Ovary (tissue), 7 donors: ENCODE measurements at regions not wholly inside any gene's neighbourhood (a gene's known extent, or its start where the extent isn't known, plus 50 kb on each side); places are given as distances from the start of the nearest gene placed in this dataset.
"Not testable (repeated sequence)": the region's sequence is repeated elsewhere in the genome, so short reads cannot be mapped to it uniquely, and the experiment has no call there.

Experiments
- DNase-seq, 5 donors: peaks; one replicate each; pipeline ENCODE4 v3.0.0-alpha.2; 2019 to 2020
- H3K27ac ChIP-seq, 2 donors: fragments of 200-600 bp; one replicate each; pipeline versions ENCODE4 v1.5.1 to v1.8.0; 2019 to 2022
- H3K27me3 ChIP-seq: fragments of 200-600 bp; one replicate; pipeline ENCODE4 v1.8.0; 2022
- H3K36me3 ChIP-seq: fragments of 200-600 bp; sonication (generic); one replicate; pipeline ENCODE4 v1.5.1; 2019
- H3K4me1 ChIP-seq: one replicate; pipeline ENCODE4 v1.8.1; 2013; ENCODE audit warnings: mild to moderate bottlenecking, moderate library complexity; ENCODE audit not compliant: insufficient read depth
- H3K4me3 ChIP-seq: fragments of 200-600 bp; sonication (generic); one replicate; pipeline ENCODE4 v1.5.1; 2017
- H3K9me3 ChIP-seq, 2 donors: fragments of 200-600 bp in 1 of 2; sonication (generic) in 1 of 2; one replicate each; pipeline versions ENCODE4 v1.5.1 to v1.8.1; 2013 to 2019; ENCODE audit warnings: mild to moderate bottlenecking in 1 of 2, moderate library complexity in 1 of 2
- CTCF ChIP-seq, 3 donors: fragments of 450-650 bp in 2 of 3; fragments of 200-600 bp in 1 of 3; IDR thresholded peaks; one replicate each; pipeline versions ENCODE4 v1.5.1 to v1.8.0; 2016 to 2022; ENCODE audit warnings: antibody characterized with exemption in 3 of 3, mild to moderate bottlenecking in 1 of 3
- EP300 ChIP-seq: sonication (generic); formaldehyde crosslinking; IDR thresholded peaks from one replicate; pipeline ENCODE4 v1.6.1; 2017; ENCODE audit warnings: antibody characterized with exemption
- POLR2A ChIP-seq: fragments of 450-650 bp; IDR thresholded peaks from one replicate; pipeline ENCODE4 v1.6.1; 2017; ENCODE audit warnings: antibody characterized with exemption, mild to moderate bottlenecking, moderate library complexity
- WGBS, 3 donors: extraction: QIAGEN DNeasy Blood & Tissue Kit in 1 of 3; methylation state at CpG; one replicate each; pipeline versions ENCODE4 v1.1.5 to v1.1.7; 2013 to 2017; 5-methylcytosine and 5-hydroxymethylcytosine counted together
- intact Hi-C, 4 donors: fragments of 100-400 bp; cut with DNase I; formaldehyde crosslinking; loops; one replicate each; pipeline versions ENCODE4 v1.11.0 to v1.15.1; 2022 to 2023
- donor health status: DM: no; HTN: no; CAD: no; lungs with moderate emphysema.
- donor health status: DM: no; HTN: no; CAD: no.
- donor health status: Bipolar disorder and iron deficiency.
- donor health status: DM: no; HTN: no; CAD: no.
- donor health status: DM: yes; HTN: yes; CAD: no.

GRCh38 chr7:108920490-108920889 is 350.8 kb downstream of the DNAJB9 start:
- WGBS, 3 donors, result 34 to 57% (median 47%) methylated on average over 1 of the region's 1 CpG
- DNase-seq, result no peak
- Histone ChIP-seq H3K36me3 (no peaks in the 10 kb centered on the region), H3K4me1 (no peaks in the 10 kb centered on the region), H3K27ac (no peak overlapping the region), H3K9me3 (no peaks in the 10 kb centered on the region), H3K27me3 (no peaks in the 10 kb centered on the region), H3K4me3 (no peak overlapping the region)
- TF ChIP-seq EP300 (no peak), POLR2A (no peak), CTCF (IDR thresholded peaks at IDR 0.05) (no peak)
- intact Hi-C loops, result no loop called here

GRCh38 chr7:108943048-108943447 is 373.4 kb downstream of the DNAJB9 start:
- WGBS, 3 donors, result 91 to 92% (median 92%) methylated on average over 14 of the region's 14 CpGs
- intact Hi-C loops, H3K27ac ChIP-seq, DNase-seq, H3K4me1 ChIP-seq, H3K9me3 ChIP-seq, H3K36me3 ChIP-seq, H3K27me3 ChIP-seq, H3K4me3 ChIP-seq: not testable (repeated sequence)

- Histone ChIP-seq H3K9me3 (no peaks in the 10 kb centered on the region), H3K27ac (no peak overlapping the region), H3K4me3 (no peak overlapping the region), H3K4me1 (no peaks in the 10 kb centered on the region), H3K27me3 (no peaks in the 10 kb centered on the region), H3K36me3 (no peaks in the 10 kb centered on the region)
- no peak for DNase-seq
- WGBS, 3 donors, result 75 to 89% (median 88%) methylated on average over 4 of the region's 4 CpGs
- intact Hi-C loops, result no loop called here
- TF ChIP-seq EP300 (no peak), POLR2A (no peak), CTCF (IDR thresholded peaks at IDR 0.05) (no peak)
Observed at GRCh38 chr7:108947526-108947925, 377.9 kb downstream of the DNAJB9 start.

- no peak for DNase-seq
- intact Hi-C loops, result no loop called here
- Histone ChIP-seq H3K4me1 (no peaks in the 10 kb centered on the region), H3K9me3 (no peaks in the 10 kb centered on the region), H3K27ac (no peak overlapping the region), H3K27me3 (no peaks in the 10 kb centered on the region), H3K36me3 (no peaks in the 10 kb centered on the region), H3K4me3 (no peak overlapping the region)
- TF ChIP-seq EP300 (no peak), CTCF (IDR thresholded peaks at IDR 0.05) (no peak), POLR2A (no peak)
- WGBS, 3 donors, result 59 to 71% (median 60%) methylated on average over 2 of the region's 2 CpGs
Observed at GRCh38 chr7:108972004-108972403, 402.3 kb downstream of the DNAJB9 start.

- intact Hi-C loops, result no loop called here
- Histone ChIP-seq H3K4me3 (no peak overlapping the region), H3K27me3 (no peaks in the 10 kb centered on the region), H3K36me3 (no peaks in the 10 kb centered on the region), H3K9me3 (no peaks in the 10 kb centered on the region), H3K4me1 (no peaks in the 10 kb centered on the region), H3K27ac (no peak overlapping the region)
- WGBS, 3 donors, result 93 to 96% (median 93%) methylated on average over 1 of the region's 1 CpG
- DNase-seq, result no peak
- TF ChIP-seq EP300 (no peak), POLR2A (no peak), CTCF (IDR thresholded peaks at IDR 0.05) (no peak)
Observed at GRCh38 chr7:108973075-108973474, 403.4 kb downstream of the DNAJB9 start.
